HepG2 (cell line): ENCODE measurements at regions not wholly inside any gene's neighbourhood (a gene's known extent, or its start where the extent isn't known, plus 50 kb on each side); places are given as distances from the start of the nearest gene placed in this dataset.

Experiments used
- ATAC-seq: fragments of 200-7000 bp; cut with Tn5 transposase; 3 replicates; pipeline ENCODE4 v1.9.1; 2020; ENCODE audit warnings: mild to moderate bottlenecking, moderate library complexity
- BruUV-seq: library from RNA; stranded (reverse); fragments of 400-500 nt; replicated peaks from 2 replicates; lab custom pipeline; 2021; lab: Mats Ljungman, UMichigan
- CTCF ChIA-PET: fragments of 300-600 bp; formaldehyde crosslinking; extraction: SDS; loops from one replicate; lab custom pipeline; 2021; ENCODE audit warnings: low total read pairs, inconsistent platforms, low intra/inter-chr PET ratio; lab: Yijun Ruan, JAX
- POLR2A ChIA-PET: fragments of 350-600 bp; sonication (Branson Sonifier 250); formaldehyde crosslinking; loops from one replicate; lab custom pipeline; 2020; ENCODE audit warnings: antibody characterized with exemption, inconsistent platforms; lab: Yijun Ruan, JAX
- DNase-seq: peaks from one replicate; pipeline ENCODE4 v3.0.0-alpha.2; 2015; ENCODE audit warnings: low spot score
- FAIRE-seq: peaks from 3 replicates; lab custom pipeline; 2011; peaks lifted over from hg19 to GRCh38; lab: Jason Lieb, UNC
- H2AFZ ChIP-seq: one replicate; pipeline ENCODE4 v1.6.1; 2011; ENCODE audit warnings: low read length, inconsistent platforms
- H3K27ac ChIP-seq: fragments of 300-600 bp; 3 replicates; pipeline ENCODE4 v1.8.0; 2011; ENCODE audit warnings: mixed run types, mild to moderate bottlenecking, mixed read lengths, low read length, inconsistent platforms; ENCODE audit not compliant: insufficient read depth; ENCODE audit errors: extremely low read length
- H3K27me3 ChIP-seq, 2 experiments: fragments of 200-600 bp in 1 of 2; 2 replicates in 1 of 2; 3 replicates in 1 of 2; pipeline versions ENCODE4 v1.6.0 to v1.8.0; 2011; ENCODE audit warnings: low read length in 2 of 2, mild to moderate bottlenecking in 2 of 2, moderate library complexity in 2 of 2, inconsistent platforms in 1 of 2; ENCODE audit not compliant: insufficient read depth in 2 of 2, control insufficient read depth in 1 of 2
- H3K36me3 ChIP-seq, 2 experiments: fragments of 200-600 bp in 1 of 2; replicated peaks in 1 of 2; 2 replicates in 1 of 2; 3 replicates in 1 of 2; pipeline versions ENCODE4 v1.5.1 to v1.8.0; 2011; ENCODE audit warnings: low read length in 2 of 2, inconsistent platforms in 1 of 2; ENCODE audit not compliant: insufficient read depth in 2 of 2, control insufficient read depth in 1 of 2
- H3K4me1 ChIP-seq: 2 replicates; pipeline ENCODE4 v1.5.1; 2012; ENCODE audit warnings: low read length, inconsistent platforms; ENCODE audit not compliant: insufficient read depth
- H3K4me2 ChIP-seq: 2 replicates; pipeline ENCODE4 v1.6.0; 2011; ENCODE audit warnings: low read depth, low read length, inconsistent platforms
- H3K4me3 ChIP-seq, 3 experiments: fragments of 200-600 bp in 1 of 3; sonication (generic), shearing (Covaris generic) in 1 of 3; replicated peaks in 1 of 3; 2 replicates each; pipeline ENCODE4 v1.5.1; 2011 to 2016; ENCODE audit warnings: low read length in 3 of 3, inconsistent platforms in 2 of 3, low read depth in 2 of 3, mild to moderate bottlenecking in 2 of 3, control low read depth in 1 of 3, mixed read lengths in 1 of 3; ENCODE audit not compliant: insufficient read depth in 1 of 3
- H3K79me2 ChIP-seq: one replicate; pipeline ENCODE4 v1.6.1; 2011; ENCODE audit warnings: low read length, inconsistent platforms; ENCODE audit not compliant: insufficient read depth
- H3K9ac ChIP-seq: 2 replicates; pipeline ENCODE4 v1.6.0; 2011; ENCODE audit warnings: mild to moderate bottlenecking, low read depth, low read length, inconsistent platforms; ENCODE audit not compliant: insufficient read depth
- H3K9me3 ChIP-seq: 2 replicates; pipeline ENCODE4 v1.5.1; 2012; ENCODE audit warnings: mild to moderate bottlenecking, low read length
- H4K20me1 ChIP-seq: 2 replicates; pipeline ENCODE4 v1.6.0; 2011; ENCODE audit warnings: inconsistent platforms, mild to moderate bottlenecking, low read length, moderate library complexity; ENCODE audit not compliant: insufficient read depth
- ATAD3A ChIP-seq: sonication (generic); formaldehyde crosslinking; IDR thresholded peaks from 2 replicates; pipeline ENCODE4 v1.4.0; 2020; ENCODE audit warnings: missing genetic modification reagents
- ATRX ChIP-seq: sonication (generic); formaldehyde crosslinking; IDR thresholded peaks from 2 replicates; pipeline ENCODE4 v1.4.0; 2020; ENCODE audit warnings: missing genetic modification reagents, borderline replicate concordance
- CBX5 ChIP-seq: sonication (generic); formaldehyde crosslinking; IDR thresholded peaks from 2 replicates; pipeline ENCODE4 v1.4.0; 2020; ENCODE audit warnings: missing genetic modification reagents, borderline replicate concordance
- JUN ChIP-seq: sonication (generic); formaldehyde crosslinking; IDR thresholded peaks from 2 replicates; pipeline ENCODE4 v1.4.0; 2020; ENCODE audit warnings: mild to moderate bottlenecking, missing genetic modification reagents
- KMT2A ChIP-seq: sonication (generic); formaldehyde crosslinking; IDR thresholded peaks from 2 replicates; pipeline ENCODE4 v1.4.0; 2020; ENCODE audit warnings: missing genetic modification reagents
- SUZ12 ChIP-seq: fragments of 150-350 bp; IDR thresholded peaks from 2 replicates; pipeline ENCODE4 v1.6.1; 2014; ENCODE audit warnings: low read depth, low read length
- SYNCRIP ChIP-seq: fragments of 200-400 bp; formaldehyde crosslinking; IDR thresholded peaks from 2 replicates; pipeline ENCODE4 v1.6.1; 2018; ENCODE audit warnings: mild to moderate bottlenecking, low read depth, low read length; ENCODE audit not compliant: insufficient read depth
- XBP1 ChIP-seq: sonication (generic); formaldehyde crosslinking; IDR thresholded peaks from 2 replicates; pipeline ENCODE4 v1.5.0; 2020; ENCODE audit warnings: missing genetic modification reagents
- ZC3H4 ChIP-seq: sonication (generic); formaldehyde crosslinking; IDR thresholded peaks from 2 replicates; pipeline ENCODE4 v1.4.0; 2020; ENCODE audit warnings: missing genetic modification reagents, borderline replicate concordance
- ZNF589 ChIP-seq: sonication (generic); formaldehyde crosslinking; conservative IDR thresholded peaks from 2 replicates; pipeline ENCODE4 v1.8.0; 2022; ENCODE audit warnings: mild to moderate bottlenecking, moderate library complexity, missing genetic modification reagents
- ZNF614 ChIP-seq: IDR thresholded peaks from 2 replicates; pipeline ENCODE4 v1.6.1; 2018; ENCODE audit warnings: missing biosample characterization, missing genetic modification reagents, inconsistent platforms, borderline replicate concordance
- WGBS: methylation state at CpG from one replicate; pipeline ENCODE4 v1.1.6; 2017; ENCODE audit warnings: low lambda C conversion rate; 5-methylcytosine and 5-hydroxymethylcytosine counted together
- in situ Hi-C: cut with HindIII; loops from 2 replicates; pipeline ENCODE4 v1.10.0; 2017; ENCODE audit warnings: low pct_unique_long_range_greater_than_20kb; ENCODE audit not compliant: extremely low pct_ligation_motif_present
- intact Hi-C: fragments of 100-400 bp; cut with micrococcal nuclease; formaldehyde crosslinking; loops from one replicate; pipeline ENCODE4 v1.10.0; 2022; ENCODE audit not compliant: unreplicated experiment
- TF ChIP-seq, protein P1 (sequence below): sonication (generic); formaldehyde crosslinking; IDR thresholded peaks from 2 replicates; pipeline ENCODE4 v1.5.1; 2020; ENCODE audit warnings: missing genetic modification reagents, mild to moderate bottlenecking, borderline replicate concordance
- TF ChIP-seq, protein P2 (sequence below): sonication (generic); formaldehyde crosslinking; IDR thresholded peaks from 2 replicates; pipeline ENCODE4 v1.5.0; 2020; ENCODE audit warnings: missing genetic modification reagents

DNA sequence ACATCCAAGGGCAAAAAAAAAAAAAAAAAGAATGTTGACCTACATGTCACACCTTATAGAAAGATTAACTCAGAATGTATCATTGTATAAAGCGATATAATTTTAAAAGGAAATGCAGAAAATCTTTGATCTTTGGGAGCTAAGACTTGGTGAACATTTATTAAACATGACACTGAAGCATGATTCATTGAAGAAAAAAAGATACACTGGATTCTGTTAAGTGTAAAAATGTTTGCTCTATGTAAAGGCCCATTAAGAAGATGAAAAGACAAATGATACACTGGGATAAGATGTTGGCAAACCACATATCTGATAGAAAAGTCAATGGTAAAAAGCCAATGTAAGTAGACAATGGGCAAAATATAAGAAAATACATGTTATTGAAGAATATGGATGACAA lies 1131.0 kb downstream of the AACS start (continued):
- no peak for TF ChIP-seq ZNF589 (CRISPR knock-in tag)

DNA sequence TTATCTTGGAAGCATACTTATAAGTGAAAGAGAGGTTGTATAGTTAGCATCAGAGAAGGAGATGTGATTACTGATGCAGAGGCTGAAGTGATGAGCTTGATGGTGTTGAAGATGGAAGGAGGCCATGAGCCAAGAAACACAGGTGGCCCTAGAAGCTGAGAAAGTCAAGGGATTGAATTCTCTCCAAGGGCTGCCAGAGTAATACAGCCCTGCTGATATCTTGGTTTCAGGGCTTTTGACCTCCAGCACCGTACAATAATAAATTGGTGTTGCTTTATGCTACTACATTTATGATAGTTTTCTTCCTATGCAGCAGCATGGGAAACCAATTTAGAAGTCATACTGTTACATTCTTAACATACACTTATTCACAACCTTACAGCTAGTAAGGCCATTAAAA lies 1133.3 kb downstream of the AACS start:
- H3K9ac ChIP-seq, result no peak overlapping the region
- intact Hi-C loops, result no loop called here
- peaks cover 94% of the 10 kb centered on the region for H3K9me3 ChIP-seq
- H3K79me2 ChIP-seq, result no peaks in the 10 kb centered on the region
- H3K4me3 ChIP-seq, result no peak overlapping the region
- WGBS, result 11% methylated on average over 1 of the region's 1 CpG
- POLR2A ChIA-PET, result no interaction called here
- no peaks in the 10 kb centered on the region for H4K20me1 ChIP-seq
- CTCF ChIA-PET, result no interaction called here
- in situ Hi-C loops, result no loop called here
- ATAC-seq (no peak), DNase-seq (no peak), FAIRE-seq (no peak)
- BruUV-seq, result no TSS peak
- no peak overlapping the region for H2AFZ ChIP-seq
- no peak for TF ChIP-seq SYNCRIP
- no peak for TF ChIP-seq ATRX (CRISPR knock-in tag)
- TF ChIP-seq ZNF614 (CRISPR knock-in tag), result no peak
- TF ChIP-seq, protein P1, sequence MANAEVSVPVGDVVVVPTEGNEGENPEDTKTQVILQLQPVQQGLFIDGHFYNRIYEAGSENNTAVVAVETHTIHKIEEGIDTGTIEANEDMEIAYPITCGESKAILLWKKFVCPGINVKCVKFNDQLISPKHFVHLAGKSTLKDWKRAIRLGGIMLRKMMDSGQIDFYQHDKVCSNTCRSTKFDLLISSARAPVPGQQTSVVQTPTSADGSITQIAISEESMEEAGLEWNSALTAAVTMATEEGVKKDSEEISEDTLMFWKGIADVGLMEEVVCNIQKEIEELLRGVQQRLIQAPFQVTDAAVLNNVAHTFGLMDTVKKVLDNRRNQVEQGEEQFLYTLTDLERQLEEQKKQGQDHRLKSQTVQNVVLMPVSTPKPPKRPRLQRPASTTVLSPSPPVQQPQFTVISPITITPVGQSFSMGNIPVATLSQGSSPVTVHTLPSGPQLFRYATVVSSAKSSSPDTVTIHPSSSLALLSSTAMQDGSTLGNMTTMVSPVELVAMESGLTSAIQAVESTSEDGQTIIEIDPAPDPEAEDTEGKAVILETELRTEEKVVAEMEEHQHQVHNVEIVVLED, result no peak
- TF ChIP-seq XBP1, result no peak
- TF ChIP-seq ZC3H4 (CRISPR knock-in tag), result no peak
- TF ChIP-seq ATAD3A, result no peak
- TF ChIP-seq JUN (CRISPR knock-in tag), result no peak
- TF ChIP-seq, protein P2, sequence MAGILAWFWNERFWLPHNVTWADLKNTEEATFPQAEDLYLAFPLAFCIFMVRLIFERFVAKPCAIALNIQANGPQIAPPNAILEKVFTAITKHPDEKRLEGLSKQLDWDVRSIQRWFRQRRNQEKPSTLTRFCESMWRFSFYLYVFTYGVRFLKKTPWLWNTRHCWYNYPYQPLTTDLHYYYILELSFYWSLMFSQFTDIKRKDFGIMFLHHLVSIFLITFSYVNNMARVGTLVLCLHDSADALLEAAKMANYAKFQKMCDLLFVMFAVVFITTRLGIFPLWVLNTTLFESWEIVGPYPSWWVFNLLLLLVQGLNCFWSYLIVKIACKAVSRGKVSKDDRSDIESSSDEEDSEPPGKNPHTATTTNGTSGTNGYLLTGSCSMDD, result no peak
- TF ChIP-seq SUZ12, result no peak
- TF ChIP-seq KMT2A (CRISPR knock-in tag), result no peak
- TF ChIP-seq CBX5 (CRISPR knock-in tag), result no peak
- no peaks in the 10 kb centered on the region for H3K36me3 ChIP-seq
- H3K4me2 ChIP-seq, result no peak overlapping the region
- H3K27me3 ChIP-seq, result no peaks in the 10 kb centered on the region
- H3K4me1 ChIP-seq, result no peaks in the 10 kb centered on the region
- no peak overlapping the region for H3K27ac ChIP-seq
